NT2/D1 (cell line): ENCODE measurements at regions not wholly inside any gene's neighbourhood (a gene's known extent, or its start where the extent isn't known, plus 50 kb on each side); places are given as distances from the start of the nearest gene placed in this dataset.
"Not testable (repeated sequence)": the region's sequence is repeated elsewhere in the genome, so short reads cannot be mapped to it uniquely, and the experiment has no call there.

Source experiments
- DNase-seq: peaks from one replicate; pipeline ENCODE4 v3.0.0-alpha.2; 2011; ENCODE audit warnings: low read depth, low spot score
- H3K27me3 ChIP-seq: 2 replicates; pipeline ENCODE4 v1.6.0; 2011; ENCODE audit warnings: mild to moderate bottlenecking; ENCODE audit not compliant: insufficient read length, insufficient read depth
- H3K36me3 ChIP-seq: 2 replicates; pipeline ENCODE4 v1.6.1; 2011; ENCODE audit warnings: mild to moderate bottlenecking, low read length, mixed read lengths; ENCODE audit not compliant: insufficient read depth, insufficient read length
- H3K4me1 ChIP-seq: 2 replicates; pipeline ENCODE4 v1.5.1; 2011; ENCODE audit not compliant: insufficient read depth, insufficient read length
- H3K4me3 ChIP-seq: 2 replicates; pipeline ENCODE4 v1.5.1; 2011; ENCODE audit warnings: low read depth; ENCODE audit not compliant: insufficient read length
- H3K9ac ChIP-seq: 2 replicates; pipeline ENCODE4 v1.6.0; 2011; ENCODE audit warnings: low read depth; ENCODE audit not compliant: insufficient read length
- H3K9me3 ChIP-seq: 2 replicates; pipeline ENCODE4 v1.5.1; 2011; ENCODE audit warnings: mild to moderate bottlenecking, low read length; ENCODE audit not compliant: insufficient read depth
- SUZ12 ChIP-seq: IDR thresholded peaks from 2 replicates; pipeline ENCODE4 v1.6.1; 2011; ENCODE audit not compliant: insufficient read length, insufficient read depth; ENCODE audit errors: extremely low read depth
- YY1 ChIP-seq: IDR thresholded peaks from 2 replicates; pipeline ENCODE4 v1.6.1; 2011; ENCODE audit not compliant: insufficient read length, insufficient read depth
- ZNF274 ChIP-seq: IDR thresholded peaks from 2 replicates; pipeline ENCODE4 v1.6.1; 2011; ENCODE audit warnings: mild to moderate bottlenecking, low read depth, low read length

DNA sequence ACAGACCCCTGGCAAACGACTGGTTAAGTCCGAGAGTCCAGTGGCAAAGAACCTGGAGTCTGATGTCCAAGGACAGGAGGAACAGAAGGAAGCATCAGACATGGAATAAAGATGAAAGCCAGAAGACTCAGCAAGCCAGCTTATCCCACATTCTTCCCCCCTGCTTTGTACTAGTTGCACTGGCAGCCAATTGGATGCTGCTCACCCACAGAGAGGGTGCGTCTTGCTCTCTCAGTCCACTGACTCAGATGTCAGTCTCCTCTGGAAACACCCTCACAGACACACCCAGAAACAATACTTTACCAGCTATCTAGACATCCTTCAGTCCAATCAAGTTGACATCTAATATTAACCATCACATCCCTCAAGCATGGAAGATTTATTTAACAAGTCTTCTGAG lies 1265.8 kb upstream of the CNTN5 start:
- DNase-seq, result no peak
- no peaks in the 10 kb centered on the region for H3K36me3 ChIP-seq
- no peak overlapping the region for H3K9ac ChIP-seq
- no peaks in the 10 kb centered on the region for H3K4me1 ChIP-seq
- no peaks in the 10 kb centered on the region for H3K27me3 ChIP-seq
- H3K9me3 ChIP-seq, result peaks cover 3% of the 10 kb centered on the region; the same call in 1 of the 2 replicates
- TF ChIP-seq ZNF274 (no peak), SUZ12 (no peak), YY1 (no peak)
- no peak overlapping the region for H3K4me3 ChIP-seq

DNA sequence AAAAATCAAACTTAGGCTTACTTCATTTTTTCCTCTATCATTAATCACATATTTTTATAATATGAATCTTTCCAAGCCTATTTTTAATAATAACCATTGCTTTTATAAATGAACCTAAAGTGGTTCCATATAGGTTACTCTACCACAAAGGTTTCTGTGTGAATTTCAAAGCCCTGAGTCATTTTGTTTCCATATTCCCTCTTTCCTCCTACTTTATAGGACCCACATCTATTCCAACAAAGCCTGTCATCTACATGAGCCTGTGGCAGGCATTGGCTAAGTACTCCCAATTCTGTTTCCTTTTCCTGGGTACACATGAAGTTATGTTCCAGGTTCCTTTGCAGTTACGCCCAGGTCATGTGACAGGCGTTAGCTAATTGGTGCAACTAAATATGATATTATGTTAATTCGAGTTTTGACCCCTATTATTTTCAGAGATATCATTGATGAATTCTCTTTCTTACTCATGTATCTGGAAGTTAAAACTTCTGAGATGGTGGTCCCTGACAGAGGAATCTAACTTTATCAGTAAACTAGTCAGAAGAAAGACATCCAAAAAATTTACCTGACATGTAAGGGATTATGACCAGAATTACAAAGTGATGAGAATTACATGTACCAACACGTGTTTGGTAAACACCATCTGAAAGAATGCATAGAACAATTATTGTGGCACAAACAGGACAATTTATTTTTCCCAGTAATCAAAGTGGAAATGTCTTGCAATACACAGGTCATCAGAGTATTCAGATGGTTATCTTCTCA lies 1264.0 kb upstream of the CNTN5 start:
- Histone ChIP-seq H3K9me3 (peaks cover 3% of the 10 kb centered on the region; the same call in 1 of the 2 replicates), H3K27me3 (no peaks in the 10 kb centered on the region), H3K4me3 (no peak overlapping the region), H3K36me3 (no peaks in the 10 kb centered on the region), H3K4me1 (no peaks in the 10 kb centered on the region), H3K9ac (no peak overlapping the region)
- DNase-seq, result no peak
- no peak for TF ChIP-seq SUZ12
- TF ChIP-seq ZNF274, result no peak
- TF ChIP-seq YY1, result no peak

DNA sequence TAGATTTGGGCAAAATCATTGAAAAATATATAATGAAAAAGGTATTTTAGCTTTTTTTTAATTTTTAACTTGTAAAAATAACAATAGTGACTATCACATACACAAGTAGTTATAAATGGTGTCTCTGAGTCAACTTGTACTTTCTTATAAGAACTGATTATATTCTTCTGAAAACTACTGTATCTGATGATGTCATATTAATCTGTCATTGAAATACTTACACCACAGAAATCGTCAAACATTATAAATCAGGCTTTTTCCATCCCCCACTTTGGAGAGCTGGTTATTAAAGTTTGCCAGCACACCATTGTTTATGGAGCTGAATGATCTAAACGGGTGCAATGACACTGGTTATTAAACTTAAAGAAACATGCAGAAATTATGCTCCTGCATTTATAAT lies 1259.6 kb upstream of the CNTN5 start:
- Histone ChIP-seq H3K9me3 (no peaks in the 10 kb centered on the region), H3K27me3 (no peaks in the 10 kb centered on the region), H3K4me1 (no peaks in the 10 kb centered on the region), H3K4me3 (no peak overlapping the region), H3K9ac (no peak overlapping the region), H3K36me3 (no peaks in the 10 kb centered on the region)
- TF ChIP-seq YY1 (no peak), SUZ12 (no peak), ZNF274 (no peak)
- DNase-seq, result no peak

DNA sequence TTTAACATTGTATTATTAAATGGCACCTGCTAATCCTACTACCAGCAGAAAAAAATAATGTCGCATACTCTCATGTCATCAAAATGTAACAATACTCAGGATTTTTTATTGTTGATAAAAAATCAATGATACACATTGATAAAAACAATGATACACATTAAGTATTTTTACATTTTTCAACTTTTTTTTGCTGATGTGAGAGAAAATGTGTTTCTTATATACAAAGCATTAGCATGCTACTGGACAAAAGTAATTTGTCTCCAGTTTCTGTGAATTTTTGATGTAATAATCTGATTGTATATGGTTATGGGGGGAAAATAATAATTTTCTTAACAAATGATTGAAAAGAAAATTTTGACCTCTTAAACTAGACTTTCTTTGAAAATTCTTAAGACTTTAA lies 1256.6 kb upstream of the CNTN5 start:
- DNase-seq, result no peak
- H3K27me3 ChIP-seq, result no peaks in the 10 kb centered on the region
- H3K9me3 ChIP-seq, result no peaks in the 10 kb centered on the region

DNA sequence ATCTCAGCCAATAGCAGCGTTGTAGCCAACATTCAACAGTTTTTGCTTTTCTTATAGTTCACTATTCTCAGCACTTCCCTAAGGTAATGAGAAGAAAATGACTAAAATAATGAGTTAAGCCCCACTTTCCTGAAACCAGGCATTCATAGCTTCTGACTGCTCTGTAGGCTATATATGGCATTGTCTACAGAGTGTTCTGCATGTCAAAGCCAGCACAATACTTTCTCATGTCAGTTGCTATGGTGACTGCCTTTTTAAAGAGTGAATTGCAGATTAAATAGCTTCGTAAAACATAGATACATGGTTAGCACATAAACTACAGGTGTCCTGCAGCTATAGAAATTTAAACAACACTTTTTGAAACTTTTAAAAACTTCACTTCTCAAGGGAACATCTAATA lies 1256.1 kb upstream of the CNTN5 start:
- H3K27me3 ChIP-seq, result no peaks in the 10 kb centered on the region
- H3K9me3 ChIP-seq, result no peaks in the 10 kb centered on the region
- no peak overlapping the region for H3K9ac ChIP-seq
- no peak for DNase-seq
- H3K36me3 ChIP-seq, result no peaks in the 10 kb centered on the region
- H3K4me1 ChIP-seq, result no peaks in the 10 kb centered on the region
- no peak overlapping the region for H3K4me3 ChIP-seq
- no peak for TF ChIP-seq SUZ12
- no peak for TF ChIP-seq YY1
- TF ChIP-seq ZNF274, result no peak

More for the DNA sequence above, 1256.6 kb upstream of the CNTN5 start:
- no peak overlapping the region for H3K9ac ChIP-seq
- H3K4me3 ChIP-seq, result no peak overlapping the region
- TF ChIP-seq SUZ12 (no peak), ZNF274 (no peak), YY1 (no peak)
- no peaks in the 10 kb centered on the region for H3K4me1 ChIP-seq
- no peaks in the 10 kb centered on the region for H3K36me3 ChIP-seq

DNA sequence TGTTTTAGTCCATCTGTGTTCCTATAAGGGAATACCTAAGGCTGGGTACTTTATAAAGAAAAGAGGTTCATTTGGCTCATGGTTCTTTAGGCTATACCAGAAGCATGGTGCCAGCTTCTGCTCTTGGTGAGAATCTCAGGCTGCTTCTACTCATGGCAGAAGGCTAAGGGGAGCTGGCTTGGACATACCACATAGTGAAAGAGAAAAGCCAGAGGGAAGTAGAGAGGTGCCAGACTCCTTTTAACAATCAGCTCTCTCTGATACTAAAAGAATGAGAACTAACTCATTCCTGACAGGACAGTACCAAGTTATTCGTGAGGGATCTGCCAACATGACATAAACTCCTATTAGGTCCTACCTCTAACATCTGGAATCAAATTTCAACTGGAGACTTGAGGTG lies 1250.2 kb upstream of the CNTN5 start:
- H3K4me1 ChIP-seq, result no peaks in the 10 kb centered on the region

DNA sequence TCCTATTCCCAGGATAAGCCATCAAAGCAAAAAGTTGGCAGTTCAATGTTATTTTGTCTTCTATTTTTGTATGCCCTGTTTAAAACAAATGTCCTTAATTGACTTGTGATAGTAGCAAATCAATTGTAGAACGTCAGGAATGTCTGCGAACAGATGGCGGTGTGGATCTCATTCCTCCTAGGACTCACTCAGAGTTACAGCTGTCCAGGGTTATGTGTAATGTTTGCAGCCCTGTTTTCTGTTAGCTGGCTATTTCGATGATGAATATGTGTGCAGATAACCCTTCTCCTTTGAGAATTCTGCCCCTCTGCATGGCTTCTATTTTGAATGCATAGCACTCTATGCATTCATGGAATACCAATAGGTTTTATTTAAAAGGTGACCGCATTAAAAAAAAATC lies 1248.0 kb upstream of the CNTN5 start:
- Histone ChIP-seq H3K9ac (no peak overlapping the region), H3K4me1 (no peaks in the 10 kb centered on the region), H3K27me3 (no peaks in the 10 kb centered on the region), H3K4me3 (no peak overlapping the region), H3K9me3 (no peaks in the 10 kb centered on the region), H3K36me3 (no peaks in the 10 kb centered on the region)
- TF ChIP-seq SUZ12, result no peak
- no peak for TF ChIP-seq YY1
- no peak for TF ChIP-seq ZNF274
- no peak for DNase-seq

More for the DNA sequence above, 1250.2 kb upstream of the CNTN5 start:
- Histone ChIP-seq H3K9me3 (no peaks in the 10 kb centered on the region), H3K27me3 (no peaks in the 10 kb centered on the region), H3K9ac (no peak overlapping the region), H3K4me3 (no peak overlapping the region), H3K36me3 (no peaks in the 10 kb centered on the region)
- TF ChIP-seq ZNF274 (no peak), SUZ12 (no peak), YY1 (no peak)
- no peak for DNase-seq

DNA sequence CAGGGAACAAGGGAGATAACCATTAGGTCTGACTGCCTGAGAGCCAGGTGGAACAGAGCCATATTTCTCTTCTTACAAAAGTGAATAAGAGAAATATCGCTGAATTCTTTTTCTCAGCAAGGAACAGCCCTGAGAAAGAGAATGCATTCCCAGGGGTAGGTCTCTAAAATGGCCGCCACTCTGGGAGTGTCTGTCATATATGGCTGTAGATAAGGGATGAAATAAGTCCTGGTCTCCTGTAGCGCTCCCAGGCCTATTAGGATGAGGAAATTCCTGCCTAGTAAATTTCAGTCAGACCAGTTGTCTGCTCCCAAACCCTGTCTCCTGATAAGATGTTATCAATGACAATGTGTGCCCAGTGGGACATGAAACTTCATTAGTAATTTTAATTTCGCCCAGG lies 1236.4 kb upstream of the CNTN5 start:
- H3K9ac ChIP-seq, H3K4me1 ChIP-seq: not testable (repeated sequence)

More for the DNA sequence above, 1236.4 kb upstream of the CNTN5 start:
- H3K9me3 ChIP-seq, DNase-seq, H3K36me3 ChIP-seq, H3K4me3 ChIP-seq, H3K27me3 ChIP-seq: not testable (repeated sequence)
